ENCODE measurements at regions not wholly inside any gene's neighbourhood (a gene's known extent, or its start where the extent isn't known, plus 50 kb on each side); places are given as distances from the start of the nearest gene placed in this dataset.

DNA sequence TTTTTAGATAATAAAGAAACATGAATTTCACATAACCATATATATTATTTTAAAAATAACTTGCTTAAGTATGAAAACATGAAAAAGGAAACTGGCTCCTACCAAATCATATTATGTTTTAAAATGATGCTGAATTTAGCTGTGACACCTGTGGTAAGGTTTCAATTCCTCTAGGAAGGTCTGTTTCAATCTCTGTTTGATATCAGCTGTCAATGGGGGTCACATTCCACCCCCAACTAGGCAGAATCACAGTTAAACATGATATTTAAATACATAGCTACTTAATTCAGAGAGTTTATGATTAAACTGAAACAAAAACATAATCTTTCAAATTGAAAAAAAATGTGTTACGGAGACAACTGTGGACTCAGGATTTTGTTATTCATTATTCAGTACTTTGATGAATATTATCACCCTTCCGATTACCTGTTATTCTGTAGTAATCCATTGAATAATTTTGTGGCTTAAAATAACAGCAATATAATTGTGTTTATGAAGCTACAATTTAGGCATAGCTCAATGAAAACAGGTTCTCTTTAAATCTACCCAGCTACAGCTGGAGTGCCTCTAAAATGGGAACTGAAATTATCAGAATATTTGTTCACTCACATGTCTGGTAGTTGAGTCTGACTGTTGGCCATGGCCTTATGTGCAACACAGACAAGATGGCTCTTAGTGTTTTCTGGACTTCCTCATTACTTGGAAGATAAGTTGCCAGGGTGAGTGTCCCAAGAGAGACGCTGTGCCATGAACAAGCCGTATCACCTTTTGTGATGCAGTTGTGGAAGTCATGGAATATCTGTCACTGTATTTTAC is 244.6 kb upstream of the ANO3 start:
- intact Hi-C loops (cut with micrococcal nuclease), result no loop called here

DNA sequence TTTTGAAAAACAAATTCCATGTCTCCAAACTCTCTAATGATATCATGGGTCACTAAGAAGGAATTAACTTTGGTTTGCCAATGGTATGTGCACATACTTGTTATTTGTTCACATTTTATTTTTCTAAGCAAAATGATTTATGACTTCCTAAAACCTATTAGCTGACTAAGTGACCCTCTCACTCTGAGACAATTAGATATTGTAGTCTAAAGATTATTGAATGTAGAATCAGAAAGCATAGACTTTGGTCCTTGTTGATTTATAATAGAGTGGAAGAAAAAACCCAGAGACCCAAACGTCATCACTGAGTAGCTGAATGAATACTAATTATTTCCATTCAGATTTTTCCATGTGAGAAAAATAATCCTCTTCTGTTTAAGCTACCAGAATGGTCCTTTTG is 243.5 kb upstream of the ANO3 start:
- intact Hi-C loops (cut with micrococcal nuclease), result no loop called here

DNA sequence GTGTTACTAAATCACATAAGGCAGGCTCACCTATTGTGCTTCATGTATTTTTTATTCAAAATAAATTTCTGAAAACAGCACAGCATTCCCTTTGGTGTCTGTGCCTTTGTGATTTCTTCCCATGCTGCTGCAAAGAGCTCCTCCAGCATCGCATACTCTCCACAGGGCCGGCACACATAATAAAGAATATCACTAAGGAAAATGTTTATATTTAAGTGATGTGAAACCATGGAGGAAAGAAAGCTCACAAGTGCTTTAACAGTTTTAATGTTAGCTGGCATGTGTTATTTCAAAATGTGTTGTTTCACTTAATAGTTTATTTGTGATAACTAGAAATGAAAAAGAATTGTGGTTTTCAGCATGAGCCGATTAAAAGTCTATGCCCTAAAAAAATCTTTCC is 241.3 kb upstream of the ANO3 start:
- intact Hi-C loops (cut with micrococcal nuclease), result no loop called here

DNA sequence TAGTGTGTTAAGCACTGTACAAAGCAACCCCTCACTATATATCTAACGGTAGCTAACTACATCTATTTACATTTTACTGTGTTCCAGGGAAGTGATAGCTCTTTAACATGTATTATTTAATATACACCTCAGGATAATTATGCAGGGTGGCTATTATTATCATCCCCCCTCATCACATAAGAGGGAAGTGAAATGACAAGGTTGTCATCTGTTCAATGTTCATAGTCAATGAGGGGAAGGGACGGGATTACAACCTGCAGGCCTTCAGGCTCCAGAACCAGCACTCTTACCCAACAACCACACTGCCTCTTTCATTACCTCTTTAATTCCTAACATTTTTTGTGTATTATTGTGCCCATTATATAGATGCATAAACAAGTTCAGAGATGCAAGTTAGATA is 238.7 kb upstream of the ANO3 start:
- intact Hi-C loops (cut with micrococcal nuclease), result no loop called here

DNA sequence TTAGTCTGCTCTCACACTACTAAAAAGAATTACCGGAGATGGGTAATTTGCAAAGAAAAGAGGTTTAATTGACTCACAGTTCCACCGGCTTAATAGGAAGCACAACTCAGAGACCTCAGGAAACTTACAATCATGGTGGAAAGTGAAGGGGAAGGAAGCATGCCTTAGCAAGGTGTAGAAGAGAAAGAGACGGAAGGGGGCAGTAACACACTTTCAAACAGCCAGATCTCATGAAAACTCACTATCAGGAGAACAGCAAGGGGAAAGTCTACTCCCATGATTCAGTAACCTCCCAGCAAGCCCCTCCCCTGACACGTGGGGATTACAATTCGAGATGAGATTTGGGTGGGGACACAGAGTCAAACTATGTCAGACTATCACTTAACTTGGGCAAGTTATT is 236.6 kb upstream of the ANO3 start:
- intact Hi-C loops (cut with micrococcal nuclease), result no loop called here

DNA sequence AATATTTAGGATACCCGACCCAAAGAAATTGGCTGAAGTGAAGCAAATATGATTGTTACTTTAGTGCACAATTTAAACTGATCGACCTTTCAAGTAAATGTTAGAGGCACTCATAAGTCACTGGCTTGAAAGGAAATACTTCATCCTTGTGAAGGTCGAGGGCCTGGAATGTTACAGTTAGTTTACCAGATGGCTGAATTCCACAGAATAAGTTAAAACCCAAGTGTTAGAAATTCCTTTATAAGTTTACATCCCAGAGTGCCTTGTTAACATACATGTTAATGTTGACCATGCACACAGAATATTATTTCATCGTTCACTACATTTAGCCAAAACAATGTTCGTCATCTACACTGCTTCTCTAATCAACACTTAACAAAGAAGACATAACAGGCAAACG is 235.5 kb upstream of the ANO3 start:
- intact Hi-C loops (cut with micrococcal nuclease), result no loop called here

DNA sequence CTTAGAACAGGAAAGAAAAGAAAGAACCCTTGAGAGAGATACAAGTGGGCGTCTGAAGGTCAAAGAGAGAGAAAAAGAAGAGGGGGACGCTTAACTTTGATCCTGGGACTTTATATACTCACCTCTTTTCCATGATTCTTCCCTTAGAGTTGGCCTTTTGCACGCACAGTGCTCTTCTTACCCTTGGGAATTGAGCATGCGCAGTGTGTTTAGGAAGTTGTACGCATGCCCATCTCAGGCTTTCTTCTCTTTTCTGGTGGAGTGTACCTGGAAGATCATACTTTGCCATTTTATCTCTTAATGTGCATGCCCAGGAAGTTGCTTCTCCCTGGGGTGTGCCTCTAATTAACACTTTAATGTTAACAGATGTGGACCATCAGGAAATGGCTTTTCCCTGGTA is 229.6 kb upstream of the ANO3 start:
- intact Hi-C loops (cut with micrococcal nuclease), result no loop called here

DNA sequence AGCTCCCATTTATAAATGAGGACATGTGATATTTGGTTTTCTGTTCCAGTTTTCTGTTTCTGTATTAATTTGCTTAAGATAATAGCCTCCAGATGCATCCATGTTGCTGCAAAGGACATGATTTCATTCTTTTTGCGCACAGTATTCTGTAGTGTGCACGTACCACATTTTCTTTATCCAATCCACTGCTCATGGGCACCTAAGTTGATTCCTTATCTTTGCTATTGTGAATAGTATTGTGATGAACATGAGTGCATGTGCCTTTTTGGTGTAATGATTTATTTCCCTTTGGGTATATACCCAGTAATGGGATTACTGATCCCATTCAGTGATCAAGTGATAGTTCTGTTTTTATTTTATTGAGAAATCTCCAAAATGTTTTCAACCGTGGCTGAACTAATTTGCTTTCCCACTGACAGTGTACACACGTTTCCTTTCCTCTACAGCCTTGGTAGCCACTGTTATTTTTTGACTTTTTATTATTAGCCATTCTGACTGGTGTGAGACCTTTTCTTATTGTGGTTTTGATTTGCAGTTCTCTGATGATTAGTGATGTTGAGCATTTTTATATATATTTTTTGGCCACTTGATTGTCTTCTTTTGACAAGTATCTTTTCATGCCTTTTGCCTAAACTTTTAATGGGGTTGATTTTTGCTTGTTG is 226.0 kb upstream of the ANO3 start:
- intact Hi-C loops (cut with micrococcal nuclease), result no loop called here

DNA sequence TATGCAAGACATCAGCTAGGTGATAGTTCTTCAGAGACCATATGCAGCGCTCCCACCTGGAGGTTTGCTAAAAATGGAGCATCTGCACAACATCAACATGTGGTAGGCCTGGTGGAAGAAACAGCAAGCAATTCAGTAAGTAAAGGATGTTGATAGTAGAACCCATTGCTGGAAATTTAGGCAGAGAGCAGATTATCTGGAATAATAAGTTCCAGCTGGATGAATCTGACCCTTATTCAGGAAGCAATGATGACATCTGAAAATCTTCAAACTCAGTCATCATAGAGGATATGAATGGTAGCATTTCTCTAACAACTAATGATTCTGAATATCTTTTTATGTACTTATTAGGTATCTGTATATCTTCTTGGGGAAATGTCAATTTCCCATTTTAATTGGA is 225.2 kb upstream of the ANO3 start:
- intact Hi-C loops (cut with micrococcal nuclease), result no loop called here

DNA sequence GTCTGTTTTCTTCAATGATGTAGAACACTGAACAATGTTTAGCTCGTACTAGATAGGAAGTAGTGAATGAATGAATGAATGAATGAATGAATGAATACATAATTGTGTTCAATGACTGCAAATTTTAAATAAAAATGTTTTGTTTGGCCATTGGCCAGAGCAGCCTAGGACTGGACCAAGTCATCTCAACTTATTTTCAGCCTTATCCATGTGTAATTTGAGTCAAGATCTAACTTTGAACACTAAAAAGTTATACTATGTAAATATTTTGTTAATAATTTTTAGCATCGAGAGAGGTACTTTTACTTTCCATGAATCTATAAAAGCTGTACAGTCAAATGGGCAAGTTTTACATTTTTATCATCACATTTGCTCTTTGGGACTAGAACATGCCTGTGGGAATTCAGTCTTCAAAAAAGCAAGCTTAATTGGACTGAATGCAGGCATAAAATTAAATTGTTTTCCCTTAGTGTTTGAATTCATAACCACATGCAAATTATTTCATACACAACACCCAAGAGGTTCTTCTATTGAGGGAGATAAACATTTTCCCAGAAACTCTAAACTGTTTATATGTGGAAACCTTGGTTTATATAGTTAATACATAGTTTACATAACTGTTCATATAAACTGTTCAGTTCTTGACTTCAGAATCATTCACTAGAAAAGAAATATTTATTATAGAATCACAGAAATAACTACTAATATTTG is 222.1 kb upstream of the ANO3 start:
- intact Hi-C loops (cut with micrococcal nuclease), result no loop called here

DNA sequence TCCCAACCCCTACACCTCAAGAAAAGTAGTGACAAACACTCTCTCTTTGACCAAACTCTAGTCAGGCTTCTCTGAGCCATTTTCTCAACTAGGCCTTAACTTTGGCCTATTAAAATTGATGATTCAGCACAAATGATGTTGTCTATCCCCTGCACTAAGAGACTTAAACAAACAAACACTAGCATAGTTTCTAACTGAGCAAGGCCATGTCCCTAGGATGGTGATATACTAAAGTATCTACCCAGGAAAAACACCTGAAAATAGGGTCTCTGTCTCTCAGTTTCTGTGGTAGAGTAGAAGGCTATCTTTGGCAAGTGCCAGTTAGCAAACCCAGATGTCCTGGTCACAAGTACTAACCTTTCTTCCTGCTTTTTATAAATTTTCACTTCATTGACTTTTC is 219.7 kb upstream of the ANO3 start:
- intact Hi-C loops (cut with micrococcal nuclease), result no loop called here

DNA sequence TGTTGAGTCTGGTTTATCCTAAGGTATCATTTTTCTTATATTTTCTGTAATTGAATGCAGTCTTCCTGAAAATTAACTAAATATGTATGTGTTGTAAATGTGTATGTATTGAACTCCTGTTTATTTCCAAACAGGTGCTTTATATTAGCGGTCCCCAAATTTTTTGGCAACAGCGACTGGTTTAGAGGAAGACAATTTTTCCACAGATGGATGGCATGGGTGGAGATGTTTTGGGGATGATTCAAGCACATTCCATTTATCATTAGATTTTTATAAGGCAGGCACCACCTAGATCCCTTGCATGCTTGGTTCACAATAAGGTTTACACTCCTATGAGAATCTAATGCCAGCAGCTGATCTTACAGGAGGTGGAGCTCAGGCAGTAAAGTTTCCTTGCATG is 210.5 kb upstream of the ANO3 start:
- intact Hi-C loops (cut with micrococcal nuclease), result no loop called here

DNA sequence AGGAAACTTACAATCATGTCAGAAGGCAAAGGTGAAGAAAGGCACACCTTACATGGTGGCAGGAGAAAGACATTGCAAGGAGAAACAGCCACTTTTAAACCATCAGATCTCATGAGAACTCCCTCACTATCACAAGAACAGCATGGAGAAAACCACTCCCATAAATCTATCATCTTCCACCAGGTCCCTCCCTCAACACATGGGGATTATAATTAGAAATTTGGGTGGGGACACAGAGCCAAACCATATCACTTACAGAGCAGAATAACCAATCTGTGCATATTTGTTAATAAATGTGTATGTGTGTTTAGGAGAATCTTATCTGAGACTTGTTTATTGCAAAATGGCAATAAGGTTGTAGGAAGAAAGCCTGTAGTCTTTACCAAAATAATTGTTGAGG is 205.2 kb upstream of the ANO3 start:
- intact Hi-C loops (cut with micrococcal nuclease), result no loop called here

DNA sequence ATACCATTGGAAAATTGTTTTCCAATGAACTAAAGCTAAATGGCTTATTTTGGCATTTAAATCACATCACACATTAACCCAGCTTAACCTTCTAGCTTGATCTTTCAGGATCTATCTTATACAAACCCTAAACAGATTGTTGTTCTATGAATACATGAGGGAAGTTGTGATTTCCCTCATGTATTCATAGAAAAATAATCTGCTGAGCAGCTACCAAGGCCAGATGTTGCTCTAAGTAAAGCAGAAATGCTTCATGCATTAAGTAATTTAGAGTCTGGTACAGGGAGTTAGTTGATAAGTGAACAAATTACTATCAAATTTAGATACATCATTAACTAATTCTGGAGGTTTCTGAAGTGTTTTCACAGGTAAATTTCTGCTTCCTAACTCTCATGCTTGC is 204.6 kb upstream of the ANO3 start:
- intact Hi-C loops (cut with micrococcal nuclease), result no loop called here

DNA sequence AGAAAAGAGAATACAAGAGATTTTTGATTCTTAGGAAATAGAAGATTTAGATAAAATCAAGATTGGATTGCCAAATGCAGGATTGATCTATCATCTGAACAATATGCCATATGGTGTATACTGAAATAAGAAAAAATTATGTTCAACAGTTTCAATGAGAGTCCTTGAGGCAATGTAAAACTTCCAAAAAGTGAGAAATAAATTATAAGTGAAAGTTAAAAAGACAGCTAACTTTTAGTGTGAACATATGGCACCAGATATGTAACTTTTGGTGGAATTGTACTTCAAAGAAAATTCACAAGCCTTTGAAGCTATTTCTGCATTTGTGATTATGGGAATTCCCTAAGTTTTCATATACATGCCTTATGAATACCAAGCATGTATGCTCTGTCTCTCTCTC is 200.5 kb upstream of the ANO3 start:
- intact Hi-C loops (cut with micrococcal nuclease), result no loop called here

DNA sequence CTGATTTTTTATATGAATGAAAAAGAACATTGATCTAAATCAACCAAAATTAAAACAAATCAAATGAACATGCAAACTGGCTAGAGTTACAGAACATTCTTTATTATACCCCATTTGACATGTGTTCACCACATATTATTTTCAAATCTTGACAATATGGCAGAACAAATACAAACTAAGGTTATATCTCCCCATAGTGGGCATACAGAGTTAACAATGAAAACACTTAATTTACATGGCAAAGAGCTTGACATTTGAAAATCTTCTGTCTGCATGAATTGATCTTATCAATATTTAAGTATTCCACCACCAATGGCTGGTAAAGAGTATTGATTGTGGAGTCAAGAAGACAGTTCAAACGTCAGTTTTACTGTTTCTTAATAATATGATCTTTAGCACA is 197.9 kb upstream of the ANO3 start:
- intact Hi-C loops (cut with micrococcal nuclease), result no loop called here

DNA sequence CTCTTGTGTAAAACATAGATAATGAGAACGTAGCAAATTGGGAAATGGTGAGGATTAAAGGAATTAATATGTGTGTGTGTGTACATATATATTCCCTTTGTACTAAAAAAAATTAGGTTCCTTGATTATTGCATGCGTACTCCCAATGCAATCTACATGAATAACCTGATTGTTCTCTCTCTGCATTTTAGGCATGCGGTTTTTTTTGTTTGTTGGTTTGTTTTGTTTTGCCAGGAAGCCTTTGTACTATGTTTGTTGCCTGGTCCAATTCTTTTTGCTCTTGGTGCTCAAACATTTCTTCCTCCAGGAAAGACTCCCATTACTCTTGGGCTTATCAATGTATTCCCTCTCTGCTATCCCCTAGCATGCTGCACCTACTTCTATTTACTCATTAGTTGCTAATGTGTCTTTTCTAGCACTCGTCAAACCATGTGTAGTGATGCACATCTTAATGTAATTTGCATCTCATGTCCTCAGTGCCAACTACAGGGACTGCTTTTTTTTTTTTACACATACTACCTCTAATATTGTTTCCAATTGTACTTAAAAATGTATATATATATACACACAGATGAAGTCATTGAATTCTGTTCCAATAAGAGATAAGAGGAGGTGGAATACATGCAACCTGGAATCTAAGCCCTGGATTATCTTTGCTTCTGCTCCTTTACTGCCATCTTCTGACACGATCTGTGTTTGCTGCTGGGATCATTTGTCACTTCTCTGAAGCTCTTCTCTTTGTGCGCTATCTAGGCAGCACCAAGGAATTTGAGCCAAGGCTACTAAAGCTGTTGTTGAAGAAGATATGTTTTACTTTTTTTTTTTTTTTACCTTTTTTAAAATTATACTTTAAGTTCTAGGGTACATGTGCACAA is 197.2 kb upstream of the ANO3 start:
- intact Hi-C loops (cut with micrococcal nuclease), result no loop called here

DNA sequence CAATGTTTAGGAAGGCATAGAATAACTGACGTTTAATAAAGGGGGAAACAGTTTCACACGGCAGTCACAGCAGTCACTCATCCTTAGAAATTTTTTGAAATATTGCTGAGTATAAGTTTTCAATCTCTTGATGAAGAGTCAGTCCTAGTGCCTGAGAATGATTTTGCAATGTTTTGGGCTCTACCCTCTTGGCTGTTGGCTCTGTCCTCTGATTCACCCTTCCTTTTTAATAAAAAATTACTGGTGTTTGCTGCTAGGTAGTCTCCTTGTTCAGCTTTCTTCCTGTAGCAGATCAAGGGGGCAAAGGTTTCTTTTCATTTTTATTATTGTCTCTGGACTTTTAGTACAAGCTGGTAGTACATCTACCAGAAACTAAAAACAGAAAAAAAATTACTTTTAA is 194.3 kb upstream of the ANO3 start:
- intact Hi-C loops (cut with micrococcal nuclease), result no loop called here

DNA sequence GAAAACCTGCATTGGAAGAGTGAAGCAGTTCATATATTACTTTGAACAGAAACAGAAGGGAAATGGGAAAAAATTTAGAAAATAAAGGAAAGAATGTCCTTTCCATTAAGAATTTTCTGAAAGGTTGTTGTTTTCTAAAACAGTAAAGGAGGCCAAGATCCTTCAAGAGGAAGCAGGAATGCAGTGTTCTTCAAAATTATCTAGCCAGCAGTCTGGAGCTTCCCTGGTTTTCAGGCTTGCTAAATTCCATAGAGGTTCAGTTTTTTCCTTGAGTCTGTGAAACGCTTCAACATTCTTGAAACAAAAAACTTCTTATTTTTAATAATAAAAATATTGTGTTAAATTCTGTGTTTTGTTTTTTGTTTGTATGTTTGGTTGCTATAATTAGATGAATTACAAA is 189.0 kb upstream of the ANO3 start:
- intact Hi-C loops (cut with micrococcal nuclease), result no loop called here

DNA sequence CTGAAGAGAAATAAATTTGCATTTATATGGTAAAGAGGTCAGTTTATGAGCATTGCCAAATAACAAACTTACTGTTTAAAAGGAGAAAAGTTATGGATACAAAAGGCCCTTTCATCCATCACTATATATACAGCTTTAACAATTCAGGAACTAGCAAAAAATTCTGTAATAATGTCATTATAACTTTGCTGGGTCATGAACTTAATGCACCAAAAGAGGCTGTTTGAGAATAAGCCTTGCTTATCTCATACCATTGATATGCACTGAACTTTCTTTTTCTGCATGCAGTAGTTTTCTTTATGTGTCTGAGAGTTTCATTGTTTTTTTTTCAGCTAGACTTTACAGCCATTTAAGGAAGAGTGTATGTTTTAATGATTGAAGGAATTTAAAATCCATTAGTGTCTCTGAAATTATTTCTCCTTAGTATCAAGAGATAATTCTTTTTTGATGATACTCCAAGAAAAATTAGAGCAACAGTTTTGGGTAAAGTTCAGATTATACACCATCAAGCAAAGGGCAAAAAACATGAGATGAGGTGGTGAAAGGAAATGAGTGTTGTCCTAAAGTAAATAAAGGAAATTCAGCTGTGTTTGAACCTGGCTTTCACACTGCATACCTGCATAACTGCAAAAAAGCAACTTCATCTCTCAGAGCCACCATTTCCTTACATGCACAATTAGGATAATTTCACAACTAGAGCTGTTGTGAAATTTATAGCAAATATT is 188.2 kb upstream of the ANO3 start:
- intact Hi-C loops (cut with micrococcal nuclease), result no loop called here

DNA sequence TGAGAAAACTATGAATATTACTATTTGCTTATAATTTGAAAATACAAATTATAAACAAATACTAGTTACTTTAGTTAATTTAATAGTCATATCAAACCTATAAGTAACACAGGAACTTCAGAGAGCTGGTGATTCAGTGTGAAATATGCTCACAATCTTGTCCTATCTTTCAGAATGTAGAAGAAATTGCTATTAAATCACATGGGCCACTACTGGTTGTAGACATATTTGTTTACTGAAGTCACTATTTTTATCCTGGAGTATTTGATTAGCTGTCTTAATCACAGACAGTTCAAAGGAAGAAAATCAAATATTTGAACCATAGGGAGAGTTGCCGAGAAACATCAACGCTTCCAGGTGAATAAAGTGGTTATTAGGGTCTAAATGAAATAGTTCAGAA is 187.6 kb upstream of the ANO3 start:
- intact Hi-C loops (cut with micrococcal nuclease), result no loop called here

All from T-helper 1 cell treated with Interleukin-12 subunit alpha and Interleukin-12 subunit beta and Interleukin-4 antibody, amounts not matched to agents 30 ng/mL and 1 ng/mL, for 36 hours (primary cell).